Fibroblast of gingiva (primary cell): ENCODE measurements at regions not wholly inside any gene's neighbourhood (a gene's known extent, or its start where the extent isn't known, plus 50 kb on each side); places are given as distances from the start of the nearest gene placed in this dataset.

Experiments
- DNase-seq: peaks from one replicate; pipeline ENCODE4 v3.0.0-alpha.2; 2011; ENCODE audit warnings: low read depth

- no peak for DNase-seq
Observed at GRCh38 chr1:87165177-87165576, 163.5 kb upstream of the LMO4 start.

- no peak for DNase-seq
Observed at GRCh38 chr1:87167157-87167789, 161.4 kb upstream of the LMO4 start.

GRCh38 chr1:87167848-87168525 lies 160.7 kb upstream of the LMO4 start:
- no peak for DNase-seq

GRCh38 chr1:87169263-87169910 lies 159.3 kb upstream of the LMO4 start:
- DNase-seq: no peak

- no peak for DNase-seq
Observed at GRCh38 chr1:87170157-87170556, 158.5 kb upstream of the LMO4 start.

- DNase-seq: no peak
Observed at GRCh38 chr1:87170931-87171598, 157.6 kb upstream of the LMO4 start.

GRCh38 chr1:87173231-87173630 lies 155.4 kb upstream of the LMO4 start:
- DNase-seq: no peak

- DNase-seq: no peak
Observed at GRCh38 chr1:87174724-87175245, 153.9 kb upstream of the LMO4 start.

- DNase-seq: no peak
Observed at GRCh38 chr1:87176087-87176486, 152.6 kb upstream of the LMO4 start.

GRCh38 chr1:87176514-87176913 lies 152.2 kb upstream of the LMO4 start:
- no peak for DNase-seq

- DNase-seq: no peak
Observed at GRCh38 chr1:87178441-87178840, 150.2 kb upstream of the LMO4 start.

GRCh38 chr1:87179076-87179810 lies 149.4 kb upstream of the LMO4 start:
- no peak for DNase-seq

GRCh38 chr1:87179851-87180519 lies 148.7 kb upstream of the LMO4 start:
- no peak for DNase-seq

- no peak for DNase-seq
Observed at GRCh38 chr1:87180682-87181081, 148.0 kb upstream of the LMO4 start.

GRCh38 chr1:87182611-87183010 lies 146.1 kb upstream of the LMO4 start:
- no peak for DNase-seq

GRCh38 chr1:87185077-87185476 lies 143.6 kb upstream of the LMO4 start:
- DNase-seq: no peak

GRCh38 chr1:87186346-87186745 lies 142.3 kb upstream of the LMO4 start:
- no peak for DNase-seq

- DNase-seq: no peak
Observed at GRCh38 chr1:87188640-87189039, 140.0 kb upstream of the LMO4 start.

GRCh38 chr1:87190402-87190801 lies 138.3 kb upstream of the LMO4 start:
- DNase-seq: no peak

- no peak for DNase-seq
Observed at GRCh38 chr1:87191646-87192045, 137.0 kb upstream of the LMO4 start.

GRCh38 chr1:87194271-87194774 lies 134.4 kb upstream of the LMO4 start:
- no peak for DNase-seq
